IPS DF 19.7 (cell line): ENCODE measurements at regions not wholly inside any gene's neighbourhood (a gene's known extent, or its start where the extent isn't known, plus 50 kb on each side); places are given as distances from the start of the nearest gene placed in this dataset.
"Not testable (repeated sequence)": the region's sequence is repeated elsewhere in the genome, so short reads cannot be mapped to it uniquely, and the experiment has no call there.

Experiments
- DNase-seq: peaks from one replicate; pipeline ENCODE4 v3.0.0-alpha.2; 2013; ENCODE audit warnings: low read depth, low spot score

- DNase-seq, result no peak
These were observed 206.4 kb upstream of the CFAP20DC start for GRCh38 chr3:59256230-59256629.

- no peak for DNase-seq
These were observed 205.2 kb upstream of the CFAP20DC start for GRCh38 chr3:59254976-59255375.

GRCh38 chr3:59254433-59254832, 204.6 kb upstream of the CFAP20DC start:
- DNase-seq, result no peak

- DNase-seq, result no peak
These were observed 203.7 kb upstream of the CFAP20DC start for GRCh38 chr3:59253523-59253922.

- no peak for DNase-seq
These were observed 202.0 kb upstream of the CFAP20DC start for GRCh38 chr3:59251869-59252268.

- DNase-seq, result no peak
These were observed 200.8 kb upstream of the CFAP20DC start for GRCh38 chr3:59250600-59250999.

- no peak for DNase-seq
These were observed 200.0 kb upstream of the CFAP20DC start for GRCh38 chr3:59249698-59250361.

- no peak for DNase-seq
These were observed 199.2 kb upstream of the CFAP20DC start for GRCh38 chr3:59249004-59249403.

- no peak for DNase-seq
These were observed 197.6 kb upstream of the CFAP20DC start for GRCh38 chr3:59247402-59247841.

- DNase-seq, result no peak
These were observed 197.0 kb upstream of the CFAP20DC start for GRCh38 chr3:59246719-59247401.

- no peak for DNase-seq
These were observed 196.2 kb upstream of the CFAP20DC start for GRCh38 chr3:59245859-59246501.

- DNase-seq, result no peak
These were observed 195.6 kb upstream of the CFAP20DC start for GRCh38 chr3:59245300-59245858.

GRCh38 chr3:59244343-59244742, 194.5 kb upstream of the CFAP20DC start:
- no peak for DNase-seq

- DNase-seq, result no peak
These were observed 193.7 kb upstream of the CFAP20DC start for GRCh38 chr3:59243476-59243875.

GRCh38 chr3:59240666-59241255, 190.9 kb upstream of the CFAP20DC start:
- DNase-seq, result no peak

- no peak for DNase-seq
These were observed 187.3 kb upstream of the CFAP20DC start for GRCh38 chr3:59237121-59237520.

- no peak for DNase-seq
These were observed 185.8 kb upstream of the CFAP20DC start for GRCh38 chr3:59235634-59236012.

GRCh38 chr3:59234884-59235633, 185.2 kb upstream of the CFAP20DC start:
- no peak for DNase-seq

- not testable (repeated sequence) for DNase-seq
These were observed 180.6 kb upstream of the CFAP20DC start for GRCh38 chr3:59230379-59230778.

GRCh38 chr3:59213860-59214259, 164.0 kb upstream of the CFAP20DC start:
- no peak for DNase-seq

- DNase-seq, result no peak
These were observed 162.4 kb upstream of the CFAP20DC start for GRCh38 chr3:59212128-59212779.
